H1 (cell line): ENCODE measurements at regions not wholly inside any gene's neighbourhood (a gene's known extent, or its start where the extent isn't known, plus 50 kb on each side); places are given as distances from the start of the nearest gene placed in this dataset.

Experiments
- CTCF ChIA-PET: fragments of 300-600 bp; sonication (Branson Sonifier 250); formaldehyde crosslinking; loops from one replicate; lab custom pipeline; 2021; ENCODE audit not compliant: partially characterized antibody; lab: Charles Lee
- POLR2A ChIA-PET: fragments of 300-600 bp; sonication (Branson Sonifier 250); formaldehyde crosslinking; loops from one replicate; lab custom pipeline; 2021; ENCODE audit warnings: inconsistent platforms; ENCODE audit not compliant: partially characterized antibody; lab: Charles Lee
- DNase-seq, 2 experiments: peaks; one replicate each; pipeline versions ENCODE4 v3.0.0 to v3.0.0-alpha.2; 2010 to 2022; ENCODE audit warnings: low spot score in 2 of 2, low read depth in 1 of 2, mixed read lengths in 1 of 2
- FAIRE-seq: peaks from 2 replicates; lab custom pipeline; 2011; peaks lifted over from hg19 to GRCh38; lab: Jason Lieb, UNC
- H2AFZ ChIP-seq: 2 replicates; pipeline ENCODE4 v1.8.1; 2012; ENCODE audit warnings: low read length, inconsistent platforms
- H2AK5ac ChIP-seq: 2 replicates; pipeline ENCODE4 v1.6.1; 2013; ENCODE audit warnings: low read depth, low read length
- H2BK120ac ChIP-seq: replicated peaks from 2 replicates; pipeline ENCODE3; 2013; ENCODE audit warnings: low read depth, low read length, inconsistent platforms
- H2BK12ac ChIP-seq: 2 replicates; pipeline ENCODE4 v1.6.1; 2013; ENCODE audit warnings: low read depth, low read length
- H2BK15ac ChIP-seq: 2 replicates; pipeline ENCODE4 v1.6.1; 2013; ENCODE audit warnings: low read length
- H2BK20ac ChIP-seq: 2 replicates; pipeline ENCODE4 v1.6.1; 2013; ENCODE audit warnings: low read length
- H2BK5ac ChIP-seq: 2 replicates; pipeline ENCODE4 v1.6.1; 2013; ENCODE audit warnings: low read depth, low read length
- H3K14ac ChIP-seq: 2 replicates; pipeline ENCODE4 v1.6.1; 2013; ENCODE audit warnings: inconsistent platforms; ENCODE audit not compliant: insufficient read length
- H3K18ac ChIP-seq: 2 replicates; pipeline ENCODE4 v1.6.1; 2013; ENCODE audit warnings: low read length; ENCODE audit errors: extremely low read depth
- H3K23ac ChIP-seq: 2 replicates; pipeline ENCODE4 v1.6.1; 2013; ENCODE audit warnings: inconsistent platforms; ENCODE audit not compliant: insufficient read length
- H3K23me2 ChIP-seq: 2 replicates; pipeline ENCODE4 v1.6.1; 2013; ENCODE audit warnings: low read depth, low read length
- H3K27ac ChIP-seq: 2 replicates; pipeline ENCODE4 v1.6.1; 2011; ENCODE audit warnings: low read depth, low read length, inconsistent platforms
- H3K27me3 ChIP-seq, 4 experiments: replicated peaks in 1 of 4; 1 replicate in 1 of 4; 2 replicates in 3 of 4; pipeline versions ENCODE4 v1.6.1 to v1.8.1; 2011 to 2013; ENCODE audit warnings: low read length in 3 of 4, mild to moderate bottlenecking in 3 of 4, inconsistent platforms in 2 of 4, mixed read lengths in 2 of 4, moderate library complexity in 1 of 4; ENCODE audit not compliant: control insufficient read depth in 3 of 4, insufficient read depth in 3 of 4; ENCODE audit errors: extremely low read depth in 1 of 4
- H3K36me3 ChIP-seq, 4 experiments: 2 replicates each; pipeline versions ENCODE4 v1.6.1 to v1.8.1; 2011 to 2013; ENCODE audit warnings: mild to moderate bottlenecking in 4 of 4, low read length in 3 of 4, moderate library complexity in 2 of 4, control low read depth in 1 of 4, inconsistent platforms in 1 of 4; ENCODE audit not compliant: insufficient read depth in 4 of 4, control insufficient read depth in 2 of 4
- H3K4ac ChIP-seq: replicated peaks from 2 replicates; pipeline ENCODE3; 2013; ENCODE audit warnings: low read length, low read depth, mixed read lengths, inconsistent platforms; ENCODE audit not compliant: insufficient read length
- H3K4me1 ChIP-seq, 4 experiments: replicated peaks in 1 of 4; 1 replicate in 1 of 4; 2 replicates in 3 of 4; pipeline versions ENCODE4 v1.6.1 to v1.8.1; 2011 to 2013; ENCODE audit warnings: low read length in 3 of 4, inconsistent platforms in 2 of 4, mixed read lengths in 1 of 4; ENCODE audit not compliant: insufficient read depth in 4 of 4, control insufficient read depth in 3 of 4
- H3K4me2 ChIP-seq, 2 experiments: 2 replicates each; pipeline versions ENCODE4 v1.6.1 to v1.8.1; 2011 to 2013; ENCODE audit warnings: low read depth in 2 of 2, low read length in 2 of 2, control low read depth in 1 of 2, inconsistent platforms in 1 of 2, mild to moderate bottlenecking in 1 of 2; ENCODE audit not compliant: insufficient read depth in 1 of 2
- H3K4me3 ChIP-seq, 4 experiments: fragments of 200-600, 300-600 bp in 1 of 4; sonication (generic), shearing (Covaris generic), sonication (Bioruptor Twin) in 1 of 4; 2 replicates each; pipeline versions ENCODE4 v1.5.1 to v1.8.1; 2011 to 2016; ENCODE audit warnings: low read length in 4 of 4, low read depth in 3 of 4, control low read depth in 2 of 4, inconsistent platforms in 2 of 4, mild to moderate bottlenecking in 2 of 4, mixed read lengths in 1 of 4, moderate library complexity in 1 of 4; ENCODE audit not compliant: insufficient read depth in 2 of 4; ENCODE audit errors: extremely low read depth in 1 of 4
- H3K56ac ChIP-seq: replicated peaks from 2 replicates; pipeline ENCODE3; 2013; ENCODE audit warnings: low read depth, mild to moderate bottlenecking, mixed read lengths, low read length, inconsistent platforms; ENCODE audit not compliant: insufficient read length
- H3K79me1 ChIP-seq: 2 replicates; pipeline ENCODE4 v1.6.1; 2013; ENCODE audit warnings: low read depth, low read length, control low read depth
- H3K79me2 ChIP-seq, 2 experiments: 2 replicates each; pipeline versions ENCODE4 v1.6.1 to v1.8.1; 2012 to 2013; ENCODE audit warnings: low read length in 2 of 2, mild to moderate bottlenecking in 2 of 2, inconsistent platforms in 1 of 2; ENCODE audit not compliant: insufficient read depth in 2 of 2, control insufficient read depth in 1 of 2
- H3K9ac ChIP-seq, 4 experiments: replicated peaks in 1 of 4; 1 replicate in 1 of 4; 2 replicates in 3 of 4; pipeline versions ENCODE4 v1.6.1 to v1.8.1; 2011 to 2013; ENCODE audit warnings: low read depth in 3 of 4, low read length in 3 of 4, control low read depth in 2 of 4, mild to moderate bottlenecking in 2 of 4, moderate library complexity in 2 of 4, inconsistent platforms in 1 of 4; ENCODE audit errors: extremely low read depth in 1 of 4
- H3K9me3 ChIP-seq, 2 experiments: 2 replicates each; pipeline versions ENCODE4 v1.6.1 to v1.8.1; 2012 to 2013; ENCODE audit warnings: mild to moderate bottlenecking in 2 of 2, moderate library complexity in 2 of 2, control low read depth in 1 of 2, inconsistent platforms in 1 of 2, low read depth in 1 of 2, low read length in 1 of 2, mixed read lengths in 1 of 2; ENCODE audit not compliant: insufficient read depth in 2 of 2
- H4K20me1 ChIP-seq, 2 experiments: replicated peaks in 1 of 2; 2 replicates each; pipeline versions ENCODE3 to v1.8.1; 2011 to 2013; ENCODE audit warnings: inconsistent platforms in 2 of 2, low read length in 2 of 2, mild to moderate bottlenecking in 1 of 2; ENCODE audit not compliant: insufficient read depth in 2 of 2, control insufficient read depth in 1 of 2
- H4K5ac ChIP-seq: 2 replicates; pipeline ENCODE4 v1.6.1; 2013; ENCODE audit warnings: low read length, low read depth, mixed read lengths, inconsistent platforms; ENCODE audit not compliant: insufficient read length
- H4K8ac ChIP-seq: 2 replicates; pipeline ENCODE4 v1.8.0; 2013; ENCODE audit warnings: mild to moderate bottlenecking, moderate library complexity, low read length, inconsistent platforms; ENCODE audit not compliant: insufficient read depth; ENCODE audit errors: extremely low read depth
- H4K91ac ChIP-seq: replicated peaks from 2 replicates; pipeline ENCODE3; 2013; ENCODE audit warnings: low read length, mixed read lengths, inconsistent platforms; ENCODE audit not compliant: insufficient read length
- ASH2L ChIP-seq: fragments of 200-600, 300-600 bp; sonication (generic); IDR thresholded peaks from one replicate; pipeline ENCODE4 v1.7.1; 2017; ENCODE audit warnings: low read length
- CHD1 ChIP-seq: IDR thresholded peaks from 2 replicates; pipeline ENCODE4 v1.6.1; 2012; ENCODE audit warnings: low read depth, low read length, improper control_type of control experiment
- EGR1 ChIP-seq: IDR thresholded peaks from 2 replicates; pipeline ENCODE4 v1.6.1; 2011; ENCODE audit warnings: low read depth, low read length, borderline replicate concordance
- JUND ChIP-seq: IDR thresholded peaks from 2 replicates; pipeline ENCODE4 v1.6.1; 2011; ENCODE audit warnings: mild to moderate bottlenecking, improper control_type of control experiment, low read length
- KDM4A ChIP-seq: IDR thresholded peaks from one replicate; pipeline ENCODE4 v1.7.1; 2012; ENCODE audit warnings: low read depth, mild to moderate bottlenecking, moderate library complexity, low read length, inconsistent platforms; ENCODE audit not compliant: severe bottlenecking
- NANOG ChIP-seq: IDR thresholded peaks from 2 replicates; pipeline ENCODE4 v1.6.1; 2011; ENCODE audit warnings: low read length, low read depth, mild to moderate bottlenecking, inconsistent platforms; ENCODE audit not compliant: insufficient read depth, poor library complexity, severe bottlenecking
- POLR2AphosphoS5 ChIP-seq: IDR thresholded peaks from 2 replicates; pipeline ENCODE4 v1.6.1; 2011; ENCODE audit warnings: low read depth, low read length
- POU5F1 ChIP-seq: IDR thresholded peaks from 2 replicates; pipeline ENCODE4 v1.6.1; 2011; ENCODE audit warnings: low read depth, mild to moderate bottlenecking, low read length, moderate library complexity
- RAD21 ChIP-seq, 2 experiments: IDR thresholded peaks in 1 of 2; conservative IDR thresholded peaks in 1 of 2; 2 replicates each; pipeline ENCODE4 v1.6.1; 2011; ENCODE audit warnings: low read depth in 2 of 2, low read length in 2 of 2, improper control_type of control experiment in 1 of 2, inconsistent platforms in 1 of 2, mild to moderate bottlenecking in 1 of 2, moderate library complexity in 1 of 2
- RNF2 ChIP-seq: fragments of 200-900, 300-1000 bp; sonication (generic); IDR thresholded peaks from 2 replicates; pipeline ENCODE4 v1.7.1; 2016; ENCODE audit warnings: borderline replicate concordance, low read depth, mild to moderate bottlenecking, antibody characterized with exemption, low read length; ENCODE audit not compliant: poor library complexity, severe bottlenecking; ENCODE audit errors: missing control alignments
- SIN3A ChIP-seq, 2 experiments: IDR thresholded peaks in 1 of 2; conservative IDR thresholded peaks in 1 of 2; 2 replicates each; pipeline ENCODE4 v1.6.1; 2011 to 2012; ENCODE audit warnings: low read length in 2 of 2, improper control_type of control experiment in 1 of 2, low read depth in 1 of 2, mild to moderate bottlenecking in 1 of 2
- SIX5 ChIP-seq: IDR thresholded peaks from 2 replicates; pipeline ENCODE4 v1.6.1; 2011; ENCODE audit warnings: mild to moderate bottlenecking, low read depth, low read length
- ZNF274 ChIP-seq: IDR thresholded peaks from 2 replicates; pipeline ENCODE4 v1.7.0; 2012; ENCODE audit warnings: low read length, borderline replicate concordance; ENCODE audit errors: extremely low read depth
- WGBS, 2 experiments: shearing (Covaris generic) in 1 of 2; methylation state at CpG; one replicate each; pipeline versions ENCODE4 v1.1.6 to v1.1.7; 2013 to 2015; ENCODE audit warnings: low lambda C conversion rate in 2 of 2, mixed read lengths in 2 of 2, inconsistent platforms in 1 of 2, low coverage in 1 of 2, missing lambda C conversion rate in 1 of 2; ENCODE audit not compliant: insufficient replicate concordance in 2 of 2, insufficient coverage in 1 of 2, insufficient read length in 1 of 2; ENCODE audit errors: extremely low coverage in 1 of 2, missing lambda C conversion rate in 1 of 2; 5-methylcytosine and 5-hydroxymethylcytosine counted together

GRCh38 chr15:62553911-62554563, 389.0 kb upstream of the C2CD4B start:
- CTCF ChIA-PET: interaction anchor here (0.6 to 7.0 kb wide), 6 partner anchors 19 to 256 kb away, joined by 3 to 46 read pairs (median 4); no protein-coding TSS in a partner anchor
- Histone ChIP-seq H2AFZ (no peak overlapping the region), H3K27ac (no peak overlapping the region), H2BK12ac (no peak overlapping the region), H3K4ac (no peak overlapping the region), H4K20me1 (peaks cover 0 to 2% of the 10 kb centered on the region in 2 experiments), H3K79me1 (no peaks in the 10 kb centered on the region), H3K4me1 (no peaks in the 10 kb centered on the region), H3K23ac (no peak overlapping the region), H3K4me2 (no peak overlapping the region), H2BK5ac (no peak overlapping the region), H3K4me3 (no peak overlapping the region), H3K14ac (no peak overlapping the region), H3K56ac (no peak overlapping the region), H2BK15ac (no peak overlapping the region), H2AK5ac (no peak overlapping the region), H3K79me2 (no peaks in the 10 kb centered on the region; a peak in 1 of 4 replicates), H3K27me3 (no peaks in the 10 kb centered on the region), H3K9ac (no peak overlapping the region), H4K5ac (no peak overlapping the region), H2BK20ac (no peak overlapping the region), H2BK120ac (no peak overlapping the region), H3K9me3 (no peaks in the 10 kb centered on the region), H4K91ac (no peak overlapping the region), H3K18ac (no peak overlapping the region), H4K8ac (no peak overlapping the region), H3K36me3 (no peaks in the 10 kb centered on the region), H3K23me2 (no peaks in the 10 kb centered on the region; the same call in 1 of the 2 replicates)
- WGBS, 2 experiments: 90% methylated on average over 2 of the region's 2 CpGs; no CpG with 5 or more reads in 1 of the 2 experiments
- POLR2A ChIA-PET: interaction anchor here (0.5 kb wide), 1 partner anchor 16 kb away, joined by 3 read pairs; no protein-coding TSS in a partner anchor
- DNase-seq (no peak), FAIRE-seq (no peak)
- TF ChIP-seq POU5F1: no peak
- no peak for TF ChIP-seq KDM4A
- TF ChIP-seq SIN3A (conservative IDR thresholded peaks at IDR 0.05 in 1 of 2, IDR thresholded peaks at IDR 0.05 in 1 of 2; ENCODE audit: low read depth in 1 of 2, low read length in 2 of 2): no peak
- no peak for TF ChIP-seq ASH2L
- no peak for TF ChIP-seq POLR2AphosphoS5
- no peak for TF ChIP-seq EGR1
- no peak for TF ChIP-seq RAD21 (IDR thresholded peaks at IDR 0.05 in 1 of 2, conservative IDR thresholded peaks at IDR 0.05 in 1 of 2; ENCODE audit: low read depth in 2 of 2, low read length in 2 of 2)
- TF ChIP-seq JUND: no peak
- TF ChIP-seq RNF2: no peak
- TF ChIP-seq CHD1: no peak
- no peak for TF ChIP-seq ZNF274
- no peak for TF ChIP-seq NANOG
- TF ChIP-seq SIX5: no peak
